ENCODE measurements at regions not wholly inside any gene's neighbourhood (a gene's known extent, or its start where the extent isn't known, plus 50 kb on each side); places are given as distances from the start of the nearest gene placed in this dataset.

DNA sequence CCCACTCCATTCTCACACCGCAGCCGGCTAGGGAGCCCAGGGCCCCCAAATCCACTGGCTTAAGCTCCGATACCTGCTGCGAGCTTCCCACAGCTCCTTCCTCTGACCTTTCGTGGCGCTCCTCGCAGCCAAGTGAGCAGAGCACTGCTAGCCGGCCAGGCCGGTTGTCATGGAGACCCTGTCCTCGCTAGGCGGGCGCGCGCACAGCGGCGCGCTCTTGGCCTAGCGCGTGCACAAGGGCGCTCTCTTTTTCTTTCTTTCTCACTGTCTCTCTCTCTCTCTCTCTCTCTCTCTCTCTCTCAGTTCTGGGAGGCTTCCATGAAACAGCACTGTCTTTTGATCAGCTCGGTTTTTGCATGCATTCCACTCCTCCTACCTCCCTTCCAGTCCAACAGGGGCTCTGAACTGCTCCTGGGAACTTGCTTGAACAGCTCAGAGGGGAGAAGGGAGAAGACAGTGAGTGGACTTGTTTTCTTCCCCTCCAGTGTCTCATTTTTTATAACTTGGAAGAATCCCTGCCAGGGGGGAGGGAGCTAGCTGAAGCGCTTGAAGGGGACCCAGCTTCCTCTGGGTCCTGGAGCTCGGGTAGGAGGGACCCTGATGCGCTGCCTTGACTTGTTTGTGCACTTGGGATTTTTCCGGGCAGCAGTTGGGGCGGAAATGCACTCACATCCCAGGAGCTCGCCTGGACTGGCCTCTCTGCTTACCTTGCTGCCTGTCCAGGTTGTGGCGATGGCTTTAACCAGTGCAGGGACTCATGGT, 100.3 kb upstream of the AKIP1 start:
- Histone ChIP-seq H3K79me2 (ENCODE audit: control insufficient read depth, insufficient read depth, low read length) (peaks cover 40% of the 10 kb centered on the region), H3K4me3 (replicated peaks in 1 of 4; ENCODE audit: control extremely low read depth in 1 of 4, insufficient read depth in 1 of 4, low read depth in 3 of 4, low read length in 4 of 4) (peak overlapping the region; percentile 54 to 79 (median 63)), H3K9me3 (ENCODE audit: control insufficient read depth, insufficient read depth, low read depth, low read length) (no peaks in the 10 kb centered on the region), H2AFZ (ENCODE audit: low read length) (no peak overlapping the region), H3K27ac (ENCODE audit: insufficient read depth, low read length) (peak overlapping the region; percentile 88), H4K20me1 (ENCODE audit: control insufficient read depth, extremely low read depth, insufficient read depth, low read length) (no peaks in the 10 kb centered on the region), H3K27me3 (ENCODE audit: control insufficient read depth, insufficient read depth, low read length) (no peaks in the 10 kb centered on the region), H3K4me1 (ENCODE audit: control insufficient read depth, extremely low read depth, insufficient read depth, low read length) (peaks cover 28% of the 10 kb centered on the region), H3K4me2 (ENCODE audit: extremely low read depth, insufficient read depth, low read length) (peak overlapping the region; percentile 88), H3K36me3 (ENCODE audit: control insufficient read depth, insufficient read depth, low read length) (no peaks in the 10 kb centered on the region), H3K9ac (ENCODE audit: insufficient read depth, low read length) (peak overlapping the region; percentile 71)
- peak; percentile 82 to 86 for DNase-seq (ENCODE audit: low read depth in 2 of 2)
- no peak for TF ChIP-seq EZH2 (IDR thresholded peaks at IDR 0.05; ENCODE audit: low read length, missing control alignments)
- TF ChIP-seq CTCF (conservative IDR thresholded peaks at IDR 0.05 in 1 of 2, IDR thresholded peaks at IDR 0.05 in 1 of 2; ENCODE audit: low read depth in 1 of 2, low read length in 2 of 2) = no peak

GRCh38 chr11:8811571-8811970, 99.4 kb upstream of the AKIP1 start:
- Histone ChIP-seq H3K79me2 (ENCODE audit: control insufficient read depth, insufficient read depth, low read length) (peaks cover 33% of the 10 kb centered on the region), H4K20me1 (ENCODE audit: control insufficient read depth, extremely low read depth, insufficient read depth, low read length) (no peaks in the 10 kb centered on the region), H3K4me3 (replicated peaks in 1 of 4; ENCODE audit: control extremely low read depth in 1 of 4, insufficient read depth in 1 of 4, low read depth in 3 of 4, low read length in 4 of 4) (peak overlapping the region in 1 of 4 experiments; percentile 65), H3K4me1 (ENCODE audit: control insufficient read depth, extremely low read depth, insufficient read depth, low read length) (peaks cover 28% of the 10 kb centered on the region), H3K9ac (ENCODE audit: insufficient read depth, low read length) (peak overlapping the region; percentile 17), H3K27me3 (ENCODE audit: control insufficient read depth, insufficient read depth, low read length) (no peaks in the 10 kb centered on the region), H2AFZ (ENCODE audit: low read length) (no peak overlapping the region), H3K9me3 (ENCODE audit: control insufficient read depth, insufficient read depth, low read depth, low read length) (no peaks in the 10 kb centered on the region), H3K4me2 (ENCODE audit: extremely low read depth, insufficient read depth, low read length) (peak overlapping the region; percentile 88), H3K27ac (ENCODE audit: insufficient read depth, low read length) (peak overlapping the region; percentile 88), H3K36me3 (ENCODE audit: control insufficient read depth, insufficient read depth, low read length) (no peaks in the 10 kb centered on the region)
- TF ChIP-seq EZH2 (IDR thresholded peaks at IDR 0.05; ENCODE audit: low read length, missing control alignments) (no peak), CTCF (conservative IDR thresholded peaks at IDR 0.05 in 1 of 2, IDR thresholded peaks at IDR 0.05 in 1 of 2; ENCODE audit: low read depth in 1 of 2, low read length in 2 of 2) (no peak)
- DNase-seq (ENCODE audit: low read depth in 2 of 2) = peak in 1 of 2 donors; percentile 36

- Histone ChIP-seq H3K27me3 (ENCODE audit: control insufficient read depth, insufficient read depth, low read length) (no peaks in the 10 kb centered on the region), H3K9ac (ENCODE audit: insufficient read depth, low read length) (no peak overlapping the region), H3K4me1 (ENCODE audit: control insufficient read depth, extremely low read depth, insufficient read depth, low read length) (peaks cover 20% of the 10 kb centered on the region), H3K4me3 (replicated peaks in 1 of 4; ENCODE audit: control extremely low read depth in 1 of 4, insufficient read depth in 1 of 4, low read depth in 3 of 4, low read length in 4 of 4) (no peak overlapping the region), H3K9me3 (ENCODE audit: control insufficient read depth, insufficient read depth, low read depth, low read length) (no peaks in the 10 kb centered on the region), H3K36me3 (ENCODE audit: control insufficient read depth, insufficient read depth, low read length) (no peaks in the 10 kb centered on the region), H3K79me2 (ENCODE audit: control insufficient read depth, insufficient read depth, low read length) (peaks cover 25% of the 10 kb centered on the region), H4K20me1 (ENCODE audit: control insufficient read depth, extremely low read depth, insufficient read depth, low read length) (no peaks in the 10 kb centered on the region), H3K4me2 (ENCODE audit: extremely low read depth, insufficient read depth, low read length) (no peak overlapping the region), H2AFZ (ENCODE audit: low read length) (no peak overlapping the region), H3K27ac (ENCODE audit: insufficient read depth, low read length) (no peak overlapping the region)
- DNase-seq (ENCODE audit: low read depth in 2 of 2) = peak; percentile 36 to 65
- TF ChIP-seq CTCF (conservative IDR thresholded peaks at IDR 0.05 in 1 of 2, IDR thresholded peaks at IDR 0.05 in 1 of 2; ENCODE audit: low read depth in 1 of 2, low read length in 2 of 2) (no peak), EZH2 (IDR thresholded peaks at IDR 0.05; ENCODE audit: low read length, missing control alignments) (no peak)
These were observed 98.6 kb upstream of the AKIP1 start for GRCh38 chr11:8812438-8812837.

Data from fibroblast of lung (primary cell).